Heart left ventricle (tissue), 16 donors: ENCODE measurements at regions not wholly inside any gene's neighbourhood (a gene's known extent, or its start where the extent isn't known, plus 50 kb on each side); places are given as distances from the start of the nearest gene placed in this dataset.

Experiments used
- ATAC-seq, 4 donors: fragments of 200-7000 bp; cut with Tn5 transposase; one replicate each; pipeline ENCODE4 v1.9.1; 2020 to 2022; ENCODE audit warnings: moderate library complexity in 4 of 4, mild to moderate bottlenecking in 3 of 4, moderate number of reproducible peaks in 1 of 4
- DNase-seq, 5 donors: peaks; one replicate each; pipeline ENCODE4 v3.0.0-alpha.2; 2020
- H3K27ac ChIP-seq, 12 donors: fragments of 200-600 bp; sonication (generic) in 4 of 12; one replicate each; pipeline versions ENCODE4 v1.5.0 to v1.8.0; 2016 to 2022; ENCODE audit warnings: mild to moderate bottlenecking in 2 of 12
- H3K27me3 ChIP-seq, 9 donors: fragments of 200-600 bp; sonication (generic) in 2 of 9; one replicate each; pipeline versions ENCODE4 v1.5.1 to v1.8.0; 2016 to 2022; ENCODE audit warnings: mild to moderate bottlenecking in 3 of 9
- H3K36me3 ChIP-seq, 9 donors: fragments of 200-600 bp; sonication (generic) in 2 of 9; one replicate each; pipeline versions ENCODE4 v1.5.0 to v1.8.0; 2018 to 2022; ENCODE audit warnings: mild to moderate bottlenecking in 2 of 9
- H3K4me1 ChIP-seq, 12 donors: fragments of 200-600 bp; sonication (generic) in 4 of 12; one replicate each; pipeline versions ENCODE4 v1.5.0 to v1.8.0; 2016 to 2022; ENCODE audit warnings: mild to moderate bottlenecking in 3 of 12
- H3K4me3 ChIP-seq, 12 donors: fragments of 200-600 bp; sonication (generic) in 4 of 12; one replicate each; pipeline versions ENCODE4 v1.5.0 to v1.8.0; 2017 to 2022; ENCODE audit warnings: mild to moderate bottlenecking in 9 of 12, moderate library complexity in 4 of 12
- H3K9me3 ChIP-seq, 12 donors: fragments of 200-600 bp; sonication (generic) in 4 of 12; one replicate each; pipeline versions ENCODE4 v1.5.0 to v1.8.0; 2016 to 2022; ENCODE audit warnings: mild to moderate bottlenecking in 1 of 12
- POLR2A ChIP-seq, 2 donors: fragments of 450-650 bp; IDR thresholded peaks; one replicate each; pipeline ENCODE4 v1.6.1; 2017; ENCODE audit warnings: antibody characterized with exemption in 2 of 2, mild to moderate bottlenecking in 2 of 2, moderate library complexity in 2 of 2
- WGBS, 4 donors: extraction: QIAGEN DNeasy Blood & Tissue Kit in 2 of 4; methylation state at CpG; one replicate each; pipeline versions ENCODE4 v1.1.5 to v1.1.7; 2013 to 2018; 5-methylcytosine and 5-hydroxymethylcytosine counted together
- intact Hi-C, 10 donors: fragments of 100-400 bp; cut with DNase I; formaldehyde crosslinking; loops; one replicate each; pipeline versions ENCODE4 v1.11.1 to v1.14.2; 2022
- TF ChIP-seq, protein P1 (sequence below), 12 donors: fragments of 200-600 bp; sonication (generic) in 4 of 12; IDR thresholded peaks; one replicate each; pipeline versions ENCODE4 v1.5.0 to v1.8.0; 2018 to 2022; ENCODE audit warnings: antibody characterized with exemption in 12 of 12, mild to moderate bottlenecking in 5 of 12
- donor health status: ischemic (EF 13 %, LVEDD 7.1; RV severe dilation, severe dysfunction).
- donor health status: healthy with polysubstance abuse.
- donor health status: DM: no; HTN: yes; CAD: no.
- donor health status: DM: no; HTN: no; CAD: no.
- donor health status: ischemic (EF 25% LVEDD 6.9; RV normal size, moderate dysfunction).
- donor health status: ischemic (EF 25% LVEDD 5.7; RV mildly dilated, moderate dysfunction).
- donor health status: healthy.
- donor health status: DM: yes; HTN: yes; CAD: no.
- donor health status: ischemic (EF 35%, LVEDD 5.7; RV mildly dilated, moderate dysfunction).
- donor health status: nonischemic (EF 11% LVEDD 7.7; RV severe dilation, severe dysfunction).
- donor health status: DM: yes; HTN: yes; CAD: no.
- donor health status: PGD.
- donor health status: ischemic (EF 29% LVEDD 5.4; RV normal size, mild dysfunction).
- donor health status: nonischemic (EF 23%, LVEDD 6.1; RV moderate dilation, normal function).

- 94 to 98% (median 96%) methylated on average over 9 to 10 of the region's 10 CpGs for WGBS, 4 donors
- Histone ChIP-seq H3K36me3 (no peaks in the 10 kb centered on the region), H3K4me3 (no peak overlapping the region), H3K9me3 (no peaks in the 10 kb centered on the region), H3K27me3 (no peaks in the 10 kb centered on the region), H3K4me1 (peaks cover 0 to under 1% (median 0%) of the 10 kb centered on the region in 12 donors), H3K27ac (no peak overlapping the region)
- ATAC-seq (no peak), DNase-seq (peak in 2 of 5 donors; percentile 18 to 44)
- intact Hi-C loops = no loop called here
- TF ChIP-seq, protein P1, sequence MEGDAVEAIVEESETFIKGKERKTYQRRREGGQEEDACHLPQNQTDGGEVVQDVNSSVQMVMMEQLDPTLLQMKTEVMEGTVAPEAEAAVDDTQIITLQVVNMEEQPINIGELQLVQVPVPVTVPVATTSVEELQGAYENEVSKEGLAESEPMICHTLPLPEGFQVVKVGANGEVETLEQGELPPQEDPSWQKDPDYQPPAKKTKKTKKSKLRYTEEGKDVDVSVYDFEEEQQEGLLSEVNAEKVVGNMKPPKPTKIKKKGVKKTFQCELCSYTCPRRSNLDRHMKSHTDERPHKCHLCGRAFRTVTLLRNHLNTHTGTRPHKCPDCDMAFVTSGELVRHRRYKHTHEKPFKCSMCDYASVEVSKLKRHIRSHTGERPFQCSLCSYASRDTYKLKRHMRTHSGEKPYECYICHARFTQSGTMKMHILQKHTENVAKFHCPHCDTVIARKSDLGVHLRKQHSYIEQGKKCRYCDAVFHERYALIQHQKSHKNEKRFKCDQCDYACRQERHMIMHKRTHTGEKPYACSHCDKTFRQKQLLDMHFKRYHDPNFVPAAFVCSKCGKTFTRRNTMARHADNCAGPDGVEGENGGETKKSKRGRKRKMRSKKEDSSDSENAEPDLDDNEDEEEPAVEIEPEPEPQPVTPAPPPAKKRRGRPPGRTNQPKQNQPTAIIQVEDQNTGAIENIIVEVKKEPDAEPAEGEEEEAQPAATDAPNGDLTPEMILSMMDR (IDR thresholded peaks at IDR 0.05) = no peak
- no peak for TF ChIP-seq POLR2A (IDR thresholded peaks at IDR 0.05)
Measured at GRCh38 chr22:44402196-44403111, 89.7 kb upstream of the SHISAL1 start.

GRCh38 chr22:44401783-44402110, 89.0 kb upstream of the SHISAL1 start:
- Histone ChIP-seq H3K4me3 (no peak overlapping the region), H3K9me3 (no peaks in the 10 kb centered on the region), H3K36me3 (no peaks in the 10 kb centered on the region), H3K27me3 (peaks cover 0 to 2% (median 0%) of the 10 kb centered on the region in 9 donors), H3K27ac (no peak overlapping the region), H3K4me1 (no peaks in the 10 kb centered on the region)
- DNase-seq (peak in 3 of 5 donors; percentile 2 to 15 (median 9)), ATAC-seq (no peak)
- TF ChIP-seq, protein P1 (IDR thresholded peaks at IDR 0.05) = no peak
- no peak for TF ChIP-seq POLR2A (IDR thresholded peaks at IDR 0.05)
- 73 to 87% (median 80%) methylated on average over 9 of the region's 9 CpGs for WGBS, 4 donors
- intact Hi-C loops = no loop called here

- no peak for TF ChIP-seq POLR2A (IDR thresholded peaks at IDR 0.05)
- TF ChIP-seq, protein P1 (IDR thresholded peaks at IDR 0.05) = no peak
- DNase-seq = no peak
- H3K4me1 ChIP-seq = no peaks in the 10 kb centered on the region
- WGBS, 4 donors = 80 to 90% (median 81%) methylated on average over 3 of the region's 3 CpGs
- H3K4me3 ChIP-seq = no peak overlapping the region
- no peaks in the 10 kb centered on the region for H3K9me3 ChIP-seq
- intact Hi-C loops = no loop called here
- H3K27me3 ChIP-seq = peaks cover 0 to 7% (median 0%) of the 10 kb centered on the region in 9 donors
- ATAC-seq = no peak
- H3K36me3 ChIP-seq = no peaks in the 10 kb centered on the region
- no peak overlapping the region for H3K27ac ChIP-seq
Measured at GRCh38 chr22:44400763-44401060, 88.0 kb upstream of the SHISAL1 start.

DNA sequence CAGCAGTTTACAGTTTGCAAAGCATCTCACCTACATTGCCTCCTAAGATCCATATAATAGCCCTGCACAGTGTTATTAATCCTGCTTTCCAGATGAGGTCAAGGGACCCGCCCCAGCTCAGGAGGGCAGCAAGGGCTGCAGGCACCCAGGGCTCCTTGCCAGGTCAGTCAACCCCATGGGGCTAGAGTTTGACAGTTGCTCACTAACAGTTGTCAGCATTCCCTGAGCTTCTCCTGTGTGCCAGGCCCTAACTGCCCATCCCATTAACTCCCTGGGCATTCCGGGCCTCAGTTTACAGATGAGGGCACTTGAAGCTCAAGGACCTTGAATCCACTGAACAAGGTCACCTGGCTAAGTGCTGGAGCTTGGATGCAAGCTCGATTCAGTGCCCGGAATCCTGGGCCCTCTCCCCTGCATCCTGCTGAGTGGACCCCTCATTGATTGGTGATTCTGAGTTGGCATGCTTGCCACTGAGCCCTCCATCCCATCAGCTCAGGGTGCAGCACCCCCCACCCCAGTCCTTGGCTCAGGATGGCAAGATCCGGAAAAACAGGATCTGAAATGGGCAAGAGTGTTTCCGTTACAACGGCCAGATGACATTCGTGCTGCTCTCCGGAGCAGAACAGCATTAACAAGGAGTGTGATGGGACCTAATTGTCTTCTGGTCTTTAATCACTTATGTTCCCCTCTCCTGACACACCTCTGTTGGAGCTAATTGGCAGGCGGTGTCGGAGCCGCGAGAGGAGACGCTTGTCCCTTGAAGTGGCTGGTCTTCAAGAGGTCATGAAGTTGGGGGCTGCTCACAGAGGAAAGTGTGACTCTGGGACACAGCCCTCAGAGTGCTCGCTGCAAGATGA, 87.4 kb upstream of the SHISAL1 start:
- Histone ChIP-seq H3K4me3 (no peak overlapping the region), H3K27ac (no peak overlapping the region), H3K4me1 (no peaks in the 10 kb centered on the region), H3K9me3 (no peaks in the 10 kb centered on the region), H3K36me3 (no peaks in the 10 kb centered on the region), H3K27me3 (peaks cover 0 to 10% (median 0%) of the 10 kb centered on the region in 9 donors)
- no peak for ATAC-seq
- peak in 3 of 5 donors; percentile 7 to 36 (median 11) for DNase-seq
- TF ChIP-seq, protein P1 (IDR thresholded peaks at IDR 0.05) = no peak
- no peak for TF ChIP-seq POLR2A (IDR thresholded peaks at IDR 0.05)
- intact Hi-C loops = no loop called here
- WGBS, 4 donors = 77 to 85% (median 80%) methylated on average over 14 to 15 of the region's 15 CpGs
